Amygdala (tissue), 56 donors: ENCODE measurements at regions not wholly inside any gene's neighbourhood (a gene's known extent, or its start where the extent isn't known, plus 50 kb on each side); places are given as distances from the start of the nearest gene placed in this dataset.

Experiments used
- DNase-seq, 56 donors: peaks; one replicate each; lab custom pipeline; 2025; lab: John Stamatoyannopoulos, UW

DNA sequence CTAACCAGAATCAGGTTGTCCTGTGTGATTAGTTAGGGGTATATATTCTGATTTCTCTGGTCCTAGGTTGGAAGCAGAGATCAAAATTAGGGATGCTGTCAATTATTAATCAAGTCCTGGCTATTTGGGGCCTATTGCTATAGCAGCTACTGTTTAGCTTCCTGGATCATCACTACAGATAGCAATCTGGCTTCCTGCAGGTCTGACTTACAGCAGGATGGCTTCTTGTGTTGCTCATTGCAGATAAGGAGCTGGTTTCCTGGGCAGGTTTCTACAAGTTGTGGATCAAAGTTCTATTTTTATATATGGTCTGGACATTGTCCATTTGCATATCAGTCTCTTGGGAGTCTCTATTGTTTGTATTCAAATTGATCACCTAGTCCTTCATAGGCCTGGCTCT lies 57.7 kb upstream of the C4orf54 start:
- DNase-seq = no peak

DNA sequence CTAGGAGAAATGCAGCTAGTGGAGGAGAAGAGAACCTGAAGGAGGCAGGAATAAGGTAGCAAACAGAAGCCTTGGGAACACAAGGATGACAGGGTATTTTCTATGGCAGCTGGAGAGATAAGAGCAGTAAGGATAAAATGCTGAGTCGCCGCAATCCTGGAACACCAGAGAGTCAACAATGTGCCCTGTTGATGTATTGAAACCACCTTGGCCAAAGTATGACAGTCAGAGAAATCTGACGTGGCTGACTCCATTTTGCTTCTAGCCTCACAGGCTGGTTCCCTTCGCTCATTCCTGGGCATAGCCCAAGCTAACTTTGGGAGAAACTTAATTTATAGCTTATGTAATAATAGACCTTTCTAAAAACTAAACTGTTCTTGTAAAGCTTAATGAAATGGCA lies 56.6 kb upstream of the C4orf54 start:
- no peak for DNase-seq

GRCh38 chr4:99712530-99712929 lies 54.9 kb upstream of the C4orf54 start:
- no peak for DNase-seq

DNA sequence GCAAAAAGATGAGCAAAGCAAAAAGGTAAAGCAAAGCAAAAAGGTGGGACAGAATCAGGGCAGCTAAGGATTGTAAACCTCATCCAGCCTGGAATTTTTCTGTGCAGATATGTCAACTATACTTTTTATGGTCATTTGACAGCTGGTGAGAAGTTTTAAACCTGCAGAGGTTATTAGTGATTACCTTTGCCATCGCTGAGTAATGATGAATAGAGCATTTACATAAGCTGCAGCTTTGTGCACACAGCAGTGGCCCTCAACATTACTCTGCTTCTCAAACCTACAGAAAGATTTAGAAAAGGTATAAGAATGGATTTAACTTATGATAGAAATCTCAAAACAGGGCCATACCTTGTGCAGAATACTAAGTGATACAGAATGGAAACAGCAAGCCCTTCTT lies 54.5 kb upstream of the C4orf54 start:
- DNase-seq = no peak

GRCh38 chr4:99711657-99712056 lies 54.0 kb upstream of the C4orf54 start:
- no peak for DNase-seq

DNA sequence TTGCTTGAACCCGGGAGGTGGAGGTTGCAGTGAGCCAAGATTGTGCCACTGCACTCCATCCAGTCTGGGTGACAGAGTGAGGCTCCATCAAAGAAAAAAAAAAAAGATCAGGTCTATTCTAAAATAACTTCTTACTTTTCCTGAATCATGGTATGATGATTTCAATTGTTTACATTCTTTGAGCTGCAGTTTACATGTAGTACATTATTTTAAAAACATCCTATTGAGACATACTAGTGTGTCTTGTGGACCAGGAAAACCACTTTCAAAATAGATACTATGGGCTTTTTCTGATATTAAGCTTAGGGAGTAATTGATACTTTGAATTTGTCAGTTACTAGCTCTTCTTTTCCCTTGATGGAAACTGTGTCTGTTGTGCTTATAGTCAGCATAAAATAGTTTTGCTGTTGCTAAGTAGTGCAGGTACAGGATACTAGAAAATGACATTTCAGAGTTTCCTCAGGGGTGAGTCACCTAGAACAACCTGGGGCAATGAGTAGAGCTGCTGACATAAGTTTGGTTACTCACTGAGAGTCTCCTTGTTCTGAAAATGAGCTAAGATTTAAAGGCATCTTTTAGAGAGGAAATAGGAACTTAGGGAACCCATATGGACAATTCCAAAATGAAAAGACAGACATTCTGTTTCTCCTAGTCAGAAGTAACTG lies 53.2 kb upstream of the C4orf54 start:
- no peak for DNase-seq

GRCh38 chr4:99710020-99710419 lies 52.4 kb upstream of the C4orf54 start:
- no peak for DNase-seq

DNA sequence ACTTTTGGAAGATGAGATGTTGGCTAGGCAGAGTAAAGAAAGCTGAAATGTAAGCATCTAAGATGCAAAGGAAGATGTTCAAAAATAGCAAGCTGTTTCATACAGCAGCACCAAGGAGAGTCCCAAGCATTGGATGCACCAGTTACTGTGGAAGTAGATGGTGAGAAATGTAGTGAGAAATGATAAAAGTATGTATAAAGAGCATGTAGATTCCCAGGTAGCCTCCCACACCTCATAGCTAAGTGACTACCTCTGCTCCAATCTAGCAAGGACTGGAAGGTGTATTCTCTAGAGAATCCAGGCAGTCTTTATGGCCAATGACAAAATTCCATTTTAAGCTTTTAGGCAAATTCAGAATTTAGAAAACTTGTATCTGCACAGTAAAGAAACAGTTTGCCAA lies 50.9 kb upstream of the C4orf54 start:
- DNase-seq = no peak
